IMR-90 (cell line): ENCODE measurements at regions not wholly inside any gene's neighbourhood (a gene's known extent, or its start where the extent isn't known, plus 50 kb on each side); places are given as distances from the start of the nearest gene placed in this dataset.

Experiments used
- ATAC-seq: fragments of 200-7000 bp; cut with Tn5 transposase; 2 replicates; pipeline ENCODE4 v1.9.1; 2020; ENCODE audit warnings: low read depth, mild to moderate bottlenecking, moderate library complexity
- BruUV-seq: library from RNA; stranded (reverse); fragments of 400-500 nt; replicated peaks from 2 replicates; lab custom pipeline; 2021; lab: Mats Ljungman, UMichigan
- CTCF ChIA-PET: fragments of 300-600 bp; formaldehyde crosslinking; extraction: SDS; loops from one replicate; lab custom pipeline; 2021; ENCODE audit warnings: antibody characterized with exemption; lab: Yijun Ruan, JAX
- POLR2A ChIA-PET: fragments of 300-600 bp; sonication (Branson Sonifier 250); formaldehyde crosslinking; loops from one replicate; lab custom pipeline; 2022; ENCODE audit warnings: antibody characterized with exemption; ENCODE audit not compliant: unreplicated experiment; lab: Charles Lee
- DNase-seq: peaks from one replicate; pipeline ENCODE4 v3.0.0; 2013
- H2AFZ ChIP-seq: replicated peaks from 2 replicates; pipeline ENCODE3; 2013; ENCODE audit warnings: low read length, mild to moderate bottlenecking; ENCODE audit not compliant: poor library complexity
- H2AK5ac ChIP-seq: 2 replicates; pipeline ENCODE4 v1.6.1; 2013; ENCODE audit warnings: low read depth, low read length, inconsistent platforms
- H2AK9ac ChIP-seq: replicated peaks from 2 replicates; pipeline ENCODE3; 2013; ENCODE audit warnings: mild to moderate bottlenecking, low read depth, low read length, moderate library complexity; ENCODE audit not compliant: poor library complexity
- H2BK120ac ChIP-seq: 2 replicates; pipeline ENCODE4 v1.6.1; 2013; ENCODE audit warnings: low read depth, low read length, inconsistent platforms
- H2BK15ac ChIP-seq: 3 replicates; pipeline ENCODE4 v1.6.1; 2013; ENCODE audit warnings: low read depth, low read length, inconsistent platforms
- H2BK20ac ChIP-seq: 2 replicates; pipeline ENCODE4 v1.6.1; 2013; ENCODE audit warnings: low read depth, mild to moderate bottlenecking, inconsistent platforms, low read length, moderate library complexity
- H2BK5ac ChIP-seq: 2 replicates; pipeline ENCODE4 v1.6.1; 2013; ENCODE audit warnings: mild to moderate bottlenecking, low read depth, low read length, inconsistent platforms; ENCODE audit not compliant: poor library complexity, severe bottlenecking
- H3K14ac ChIP-seq: replicated peaks from 2 replicates; pipeline ENCODE4 v1.6.1; 2013; ENCODE audit warnings: low read depth, low read length, inconsistent platforms
- H3K18ac ChIP-seq: 2 replicates; pipeline ENCODE4 v1.6.1; 2013; ENCODE audit warnings: low read depth, low read length, control low read depth
- H3K23ac ChIP-seq: 2 replicates; pipeline ENCODE4 v1.6.1; 2013; ENCODE audit warnings: low read depth, low read length, inconsistent platforms
- H3K27ac ChIP-seq: 2 replicates; pipeline ENCODE4 v1.5.1; 2013; ENCODE audit warnings: mild to moderate bottlenecking, control low read depth, low read length; ENCODE audit not compliant: insufficient read depth
- H3K27me3 ChIP-seq: 2 replicates; pipeline ENCODE4 v1.6.1; 2013; ENCODE audit warnings: low read length; ENCODE audit not compliant: control insufficient read depth, insufficient read depth
- H3K36me3 ChIP-seq: 2 replicates; pipeline ENCODE4 v1.6.1; 2013; ENCODE audit warnings: low read length, mixed read lengths; ENCODE audit not compliant: control insufficient read depth, insufficient read depth
- H3K4ac ChIP-seq: 2 replicates; pipeline ENCODE4 v1.6.1; 2013; ENCODE audit warnings: low read depth, low read length, inconsistent platforms
- H3K4me1 ChIP-seq: 2 replicates; pipeline ENCODE4 v1.6.1; 2013; ENCODE audit warnings: low read length, mixed read lengths; ENCODE audit not compliant: control insufficient read depth, insufficient read depth
- H3K4me2 ChIP-seq: 2 replicates; pipeline ENCODE4 v1.6.1; 2013; ENCODE audit warnings: low read depth, mild to moderate bottlenecking, control low read depth, low read length, moderate library complexity
- H3K4me3 ChIP-seq: 2 replicates; pipeline ENCODE4 v1.5.1; 2013; ENCODE audit warnings: low read depth, mild to moderate bottlenecking, control low read depth, low read length, moderate library complexity; ENCODE audit not compliant: insufficient read depth
- H3K56ac ChIP-seq: 2 replicates; pipeline ENCODE4 v1.6.1; 2013; ENCODE audit warnings: low read length, inconsistent platforms; ENCODE audit not compliant: insufficient read depth; ENCODE audit errors: extremely low read depth
- H3K79me1 ChIP-seq, 2 experiments: 2 replicates each; pipeline ENCODE4 v1.6.1; 2013; ENCODE audit warnings: low read length in 2 of 2, inconsistent platforms in 1 of 2, low read depth in 1 of 2
- H3K9ac ChIP-seq: 2 replicates; pipeline ENCODE4 v1.6.1; 2013; ENCODE audit warnings: low read depth, low read length, control low read depth
- H3K9me1 ChIP-seq: 2 replicates; pipeline ENCODE4 v1.6.1; 2013; ENCODE audit warnings: low read length, inconsistent platforms; ENCODE audit not compliant: insufficient read depth
- H3K9me3 ChIP-seq: 2 replicates; pipeline ENCODE4 v1.6.1; 2013; ENCODE audit warnings: low read length; ENCODE audit not compliant: control insufficient read depth, insufficient read depth
- H4K20me1 ChIP-seq: 2 replicates; pipeline ENCODE4 v1.6.1; 2013; ENCODE audit warnings: low read length, inconsistent platforms; ENCODE audit not compliant: insufficient read depth
- H4K5ac ChIP-seq: 2 replicates; pipeline ENCODE4 v1.6.1; 2013; ENCODE audit warnings: mild to moderate bottlenecking, low read depth, low read length, control low read depth
- H4K8ac ChIP-seq, 2 experiments: 2 replicates each; pipeline ENCODE4 v1.6.1; 2013; ENCODE audit warnings: low read depth in 2 of 2, low read length in 2 of 2, control low read depth in 1 of 2, inconsistent platforms in 1 of 2
- H4K91ac ChIP-seq: 2 replicates; pipeline ENCODE4 v1.6.1; 2013; ENCODE audit warnings: low read depth, low read length, inconsistent platforms; ENCODE audit not compliant: insufficient read depth
- BHLHE40 ChIP-seq: fragments of 150-350 bp; IDR thresholded peaks from 2 replicates; pipeline ENCODE4 v1.6.1; 2016; ENCODE audit warnings: mild to moderate bottlenecking, low read depth, low read length
- CEBPB ChIP-seq: IDR thresholded peaks from 2 replicates; pipeline ENCODE4 v1.6.1; 2012; ENCODE audit warnings: low read depth, low read length, improper control_type of control experiment
- CHD1 ChIP-seq: IDR thresholded peaks from 2 replicates; pipeline ENCODE4 v1.6.1; 2012; ENCODE audit warnings: low read depth, low read length, improper control_type of control experiment
- ELK1 ChIP-seq: fragments of 150-350 bp; IDR thresholded peaks from 2 replicates; pipeline ENCODE4 v1.6.1; 2016; ENCODE audit warnings: low read depth, mild to moderate bottlenecking, low read length, moderate library complexity, borderline replicate concordance
- FOS ChIP-seq: fragments of 150-350 bp; IDR thresholded peaks from 2 replicates; pipeline ENCODE4 v1.6.1; 2016; ENCODE audit warnings: low read depth, low read length
- MAFK ChIP-seq: IDR thresholded peaks from 2 replicates; pipeline ENCODE4 v1.6.1; 2012; ENCODE audit warnings: low read depth, low read length, improper control_type of control experiment
- MAZ ChIP-seq: IDR thresholded peaks from 2 replicates; pipeline ENCODE4 v1.6.1; 2012; ENCODE audit warnings: low read depth, mild to moderate bottlenecking, low read length, improper control_type of control experiment, moderate library complexity, borderline replicate concordance
- MXI1 ChIP-seq: IDR thresholded peaks from 2 replicates; pipeline ENCODE4 v1.6.1; 2012; ENCODE audit warnings: low read depth, mild to moderate bottlenecking, low read length, moderate library complexity, borderline replicate concordance
- NFE2L2 ChIP-seq: fragments of 150-350 bp; IDR thresholded peaks from 2 replicates; pipeline ENCODE4 v1.6.1; 2016; ENCODE audit warnings: low read depth, mild to moderate bottlenecking, low read length
- POLR2A ChIP-seq: IDR thresholded peaks from 2 replicates; pipeline ENCODE4 v1.6.1; 2012; ENCODE audit warnings: mild to moderate bottlenecking, low read depth, low read length
- RAD21 ChIP-seq: IDR thresholded peaks from 2 replicates; pipeline ENCODE4 v1.6.1; 2012; ENCODE audit warnings: low read length, improper control_type of control experiment
- RCOR1 ChIP-seq: IDR thresholded peaks from 2 replicates; pipeline ENCODE4 v1.6.1; 2012; ENCODE audit warnings: mild to moderate bottlenecking, low read length, improper control_type of control experiment; ENCODE audit not compliant: insufficient replicate concordance
- RFX5 ChIP-seq: IDR thresholded peaks from 2 replicates; pipeline ENCODE4 v1.8.0; 2012; ENCODE audit warnings: low read depth, mild to moderate bottlenecking, low read length, moderate library complexity
- SMC3 ChIP-seq: fragments of 150-350 bp; IDR thresholded peaks from 2 replicates; pipeline ENCODE4 v1.6.1; 2016; ENCODE audit warnings: low read depth, mild to moderate bottlenecking, antibody characterized with exemption, low read length, moderate library complexity
- WGBS, 2 experiments: methylation state at CpG; one replicate each; pipeline versions ENCODE4 v1.1.5 to v1.1.7; 2013; ENCODE audit warnings: missing lambda C conversion rate in 2 of 2; ENCODE audit not compliant: insufficient read length in 1 of 2; ENCODE audit errors: extremely low coverage in 2 of 2; 5-methylcytosine and 5-hydroxymethylcytosine counted together
- dilution Hi-C: fragments of 300-500 bp; cut with HindIII; formaldehyde crosslinking; loops from one replicate; pipeline ENCODE4 v1.14.3; 2018; ENCODE audit warnings: low sequenced_read_pairs; ENCODE audit not compliant: unreplicated experiment
- in situ Hi-C: fragments of 300-500 bp; cut with MboI; formaldehyde crosslinking; loops from 3 replicates; pipeline ENCODE4 v1.14.3; 2019; ENCODE audit warnings: low sequenced_read_pairs, inconsistent platforms, mixed read lengths
- intact Hi-C: fragments of 100-400 bp; cut with micrococcal nuclease; formaldehyde crosslinking; loops from 2 replicates; pipeline ENCODE4 v1.10.0; 2022
- TF ChIP-seq, protein P1 (sequence below): conservative IDR thresholded peaks from 2 replicates; pipeline ENCODE4 v1.5.1; 2012; ENCODE audit warnings: mild to moderate bottlenecking, low read depth, low read length, improper control_type of control experiment
- TF ChIP-seq, protein P2 (sequence below): fragments of 150-350 bp; IDR thresholded peaks from 2 replicates; pipeline ENCODE4 v1.6.1; 2017; ENCODE audit warnings: mild to moderate bottlenecking, antibody characterized with exemption, low read length, low read depth

- Histone ChIP-seq H3K4me3 (no peak overlapping the region), H3K18ac (no peak overlapping the region), H3K27ac (no peak overlapping the region), H3K9me3 (peaks cover 33% of the 10 kb centered on the region), H2BK15ac (no peak overlapping the region), H2BK120ac (no peak overlapping the region), H3K56ac (no peak overlapping the region), H3K27me3 (no peaks in the 10 kb centered on the region), H4K91ac (no peak overlapping the region), H2BK20ac (no peak overlapping the region), H4K20me1 (no peaks in the 10 kb centered on the region), H4K8ac (no peak overlapping the region), H2AK9ac (no peak overlapping the region), H2AK5ac (no peak overlapping the region), H4K5ac (no peak overlapping the region), H3K9ac (no peak overlapping the region), H3K79me1 (no peaks in the 10 kb centered on the region), H3K14ac (no peak overlapping the region), H3K4me2 (no peak overlapping the region), H2BK5ac (no peak overlapping the region), H3K9me1 (no peaks in the 10 kb centered on the region), H3K4me1 (no peaks in the 10 kb centered on the region), H3K23ac (no peak overlapping the region), H2AFZ (no peak overlapping the region), H3K4ac (no peak overlapping the region), H3K36me3 (no peaks in the 10 kb centered on the region)
- dilution Hi-C loops = no loop called here
- ChIA-PET POLR2A (no interaction called here), CTCF (no interaction called here)
- intact Hi-C loops = no loop called here
- ATAC-seq (no peak), DNase-seq (no peak)
- TF ChIP-seq, protein P1, sequence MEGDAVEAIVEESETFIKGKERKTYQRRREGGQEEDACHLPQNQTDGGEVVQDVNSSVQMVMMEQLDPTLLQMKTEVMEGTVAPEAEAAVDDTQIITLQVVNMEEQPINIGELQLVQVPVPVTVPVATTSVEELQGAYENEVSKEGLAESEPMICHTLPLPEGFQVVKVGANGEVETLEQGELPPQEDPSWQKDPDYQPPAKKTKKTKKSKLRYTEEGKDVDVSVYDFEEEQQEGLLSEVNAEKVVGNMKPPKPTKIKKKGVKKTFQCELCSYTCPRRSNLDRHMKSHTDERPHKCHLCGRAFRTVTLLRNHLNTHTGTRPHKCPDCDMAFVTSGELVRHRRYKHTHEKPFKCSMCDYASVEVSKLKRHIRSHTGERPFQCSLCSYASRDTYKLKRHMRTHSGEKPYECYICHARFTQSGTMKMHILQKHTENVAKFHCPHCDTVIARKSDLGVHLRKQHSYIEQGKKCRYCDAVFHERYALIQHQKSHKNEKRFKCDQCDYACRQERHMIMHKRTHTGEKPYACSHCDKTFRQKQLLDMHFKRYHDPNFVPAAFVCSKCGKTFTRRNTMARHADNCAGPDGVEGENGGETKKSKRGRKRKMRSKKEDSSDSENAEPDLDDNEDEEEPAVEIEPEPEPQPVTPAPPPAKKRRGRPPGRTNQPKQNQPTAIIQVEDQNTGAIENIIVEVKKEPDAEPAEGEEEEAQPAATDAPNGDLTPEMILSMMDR = no peak
- TF ChIP-seq CEBPB (no peak), ELK1 (no peak), BHLHE40 (no peak), RAD21 (no peak), MAZ (no peak), FOS (no peak), RFX5 (no peak), SMC3 (no peak), RCOR1 (no peak), CHD1 (no peak), POLR2A (no peak), MXI1 (no peak), MAFK (no peak), NFE2L2 (no peak)
- TF ChIP-seq, protein P2, sequence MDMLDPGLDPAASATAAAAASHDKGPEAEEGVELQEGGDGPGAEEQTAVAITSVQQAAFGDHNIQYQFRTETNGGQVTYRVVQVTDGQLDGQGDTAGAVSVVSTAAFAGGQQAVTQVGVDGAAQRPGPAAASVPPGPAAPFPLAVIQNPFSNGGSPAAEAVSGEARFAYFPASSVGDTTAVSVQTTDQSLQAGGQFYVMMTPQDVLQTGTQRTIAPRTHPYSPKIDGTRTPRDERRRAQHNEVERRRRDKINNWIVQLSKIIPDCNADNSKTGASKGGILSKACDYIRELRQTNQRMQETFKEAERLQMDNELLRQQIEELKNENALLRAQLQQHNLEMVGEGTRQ = no peak
- in situ Hi-C loops = no loop called here
- no CpG with 5 or more reads among the region's 6 CpGs for WGBS, 2 experiments
- no TSS peak for BruUV-seq
Observed at GRCh38 chr5:2509527-2509926, 241.9 kb downstream of the IRX2 start.
